HG02870 (cell line): ENCODE measurements at regions not wholly inside any gene's neighbourhood (a gene's known extent, or its start where the extent isn't known, plus 50 kb on each side); places are given as distances from the start of the nearest gene placed in this dataset.
A peak's percentile ranks its signal among the peaks of the same experiment; 100 is the strongest.

ENCODE experiments used
- ATAC-seq: cut with Tn5 transposase; IDR thresholded peaks from one replicate; pipeline ENCODE4 v1.9.1; 2021; ENCODE audit warnings: mild to moderate bottlenecking, moderate library complexity; ENCODE audit not compliant: unreplicated experiment

- no peak for ATAC-seq
These were observed 82.8 kb downstream of the C11orf91 start for GRCh38 chr11:33617672-33618350.

GRCh38 chr11:33616552-33616951 lies 84.1 kb downstream of the C11orf91 start:
- no peak for ATAC-seq

- no peak for ATAC-seq
These were observed 84.9 kb downstream of the C11orf91 start for GRCh38 chr11:33615751-33616150.

GRCh38 chr11:33613404-33613803 lies 87.2 kb downstream of the C11orf91 start:
- ATAC-seq: no peak

GRCh38 chr11:33610903-33611302 lies 89.7 kb downstream of the C11orf91 start:
- ATAC-seq: no peak

GRCh38 chr11:33608386-33608785 lies 92.2 kb downstream of the C11orf91 start:
- no peak for ATAC-seq

GRCh38 chr11:33606762-33607161 lies 93.9 kb downstream of the C11orf91 start:
- ATAC-seq: no peak

GRCh38 chr11:33605703-33606102 lies 94.9 kb downstream of the C11orf91 start:
- ATAC-seq: no peak

GRCh38 chr11:33598426-33599069 lies 102.1 kb downstream of the C11orf91 start:
- ATAC-seq: no peak

- ATAC-seq: no peak
These were observed 106.4 kb downstream of the C11orf91 start for GRCh38 chr11:33594188-33594587.

- no peak for ATAC-seq
These were observed 110.2 kb downstream of the C11orf91 start for GRCh38 chr11:33590441-33590840.

- no peak for ATAC-seq
These were observed 112.6 kb downstream of the C11orf91 start for GRCh38 chr11:33588056-33588455.

GRCh38 chr11:33585586-33586209 lies 114.9 kb downstream of the C11orf91 start:
- no peak for ATAC-seq

- no peak for ATAC-seq
These were observed 117.8 kb downstream of the C11orf91 start for GRCh38 chr11:33582636-33583325.

GRCh38 chr11:33579101-33579500 lies 121.5 kb downstream of the C11orf91 start:
- no peak for ATAC-seq

- ATAC-seq: no peak
These were observed 123.4 kb downstream of the C11orf91 start for GRCh38 chr11:33577204-33577603.

GRCh38 chr11:33575311-33575710 lies 125.3 kb downstream of the C11orf91 start:
- peak; percentile 54 for ATAC-seq

- no peak for ATAC-seq
These were observed 126.3 kb downstream of the C11orf91 start for GRCh38 chr11:33574331-33574730.

GRCh38 chr11:33569333-33569732 lies 131.3 kb downstream of the C11orf91 start:
- no peak for ATAC-seq

- no peak for ATAC-seq
These were observed 133.6 kb downstream of the C11orf91 start for GRCh38 chr11:33567004-33567403.

GRCh38 chr11:33564856-33565453 lies 135.7 kb downstream of the C11orf91 start:
- ATAC-seq: no peak
